T-helper 2 cell (primary cell): ENCODE measurements at regions not wholly inside any gene's neighbourhood (a gene's known extent, or its start where the extent isn't known, plus 50 kb on each side); places are given as distances from the start of the nearest gene placed in this dataset.

Source experiments
- DNase-seq, 5 experiments: peaks; one replicate each; pipeline versions ENCODE4 v3.0.0 to v3.0.0-alpha.2; 2012 to 2022

DNA sequence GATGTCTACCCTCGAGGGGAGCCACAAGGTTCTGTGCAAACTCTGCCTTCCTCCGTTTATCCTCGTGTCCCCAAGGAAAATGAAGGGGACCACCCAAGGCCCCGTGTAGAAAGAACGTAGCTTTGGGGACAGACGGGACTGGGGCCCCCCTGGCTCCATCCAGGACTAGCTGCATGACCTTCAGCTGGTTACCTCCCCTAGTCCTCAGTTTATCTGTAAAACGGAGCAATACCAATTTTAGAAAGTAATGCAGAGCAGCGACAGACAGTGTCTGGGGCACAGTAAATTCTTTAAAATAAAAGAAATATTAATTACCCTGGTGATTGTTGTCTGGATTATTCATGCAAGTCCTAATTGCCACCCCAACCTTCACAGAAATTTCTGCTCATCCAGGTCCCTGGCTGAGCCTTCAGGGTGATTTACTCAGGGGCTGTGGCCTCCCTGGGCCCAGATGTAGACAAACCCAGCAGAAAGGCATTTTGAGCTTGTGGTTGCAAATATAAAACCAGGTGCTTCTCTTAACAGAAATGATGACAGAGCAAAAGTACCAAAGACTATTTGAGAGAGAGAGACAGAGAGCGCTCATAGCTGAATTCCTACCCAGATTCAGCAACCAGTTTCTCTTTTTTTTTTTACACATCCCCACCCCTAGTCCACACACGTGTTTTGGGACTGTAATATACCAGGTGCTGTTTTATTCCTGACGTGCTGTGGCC lies 155.1 kb upstream of the SMIM23 start:
- no peak for DNase-seq

DNA sequence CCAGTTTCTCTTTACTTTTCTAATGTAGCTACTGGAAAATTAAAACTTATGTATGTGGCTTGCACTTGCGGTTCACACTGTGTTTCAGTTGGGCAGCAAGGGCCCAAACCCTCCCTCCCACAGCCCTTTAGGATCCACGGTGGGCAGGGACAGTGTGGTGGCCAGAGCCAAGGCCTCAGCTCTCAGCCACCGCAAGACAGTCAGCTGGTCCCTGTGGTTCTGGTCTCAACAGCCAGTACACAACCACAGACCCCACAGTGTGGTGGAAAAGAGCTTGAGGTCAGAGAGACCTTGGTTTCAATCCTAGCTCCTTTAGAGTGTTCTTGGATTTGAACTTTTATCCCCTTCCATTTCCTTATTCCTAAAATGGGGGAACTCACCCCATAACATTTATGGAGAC lies 153.0 kb upstream of the SMIM23 start:
- DNase-seq, result no peak

DNA sequence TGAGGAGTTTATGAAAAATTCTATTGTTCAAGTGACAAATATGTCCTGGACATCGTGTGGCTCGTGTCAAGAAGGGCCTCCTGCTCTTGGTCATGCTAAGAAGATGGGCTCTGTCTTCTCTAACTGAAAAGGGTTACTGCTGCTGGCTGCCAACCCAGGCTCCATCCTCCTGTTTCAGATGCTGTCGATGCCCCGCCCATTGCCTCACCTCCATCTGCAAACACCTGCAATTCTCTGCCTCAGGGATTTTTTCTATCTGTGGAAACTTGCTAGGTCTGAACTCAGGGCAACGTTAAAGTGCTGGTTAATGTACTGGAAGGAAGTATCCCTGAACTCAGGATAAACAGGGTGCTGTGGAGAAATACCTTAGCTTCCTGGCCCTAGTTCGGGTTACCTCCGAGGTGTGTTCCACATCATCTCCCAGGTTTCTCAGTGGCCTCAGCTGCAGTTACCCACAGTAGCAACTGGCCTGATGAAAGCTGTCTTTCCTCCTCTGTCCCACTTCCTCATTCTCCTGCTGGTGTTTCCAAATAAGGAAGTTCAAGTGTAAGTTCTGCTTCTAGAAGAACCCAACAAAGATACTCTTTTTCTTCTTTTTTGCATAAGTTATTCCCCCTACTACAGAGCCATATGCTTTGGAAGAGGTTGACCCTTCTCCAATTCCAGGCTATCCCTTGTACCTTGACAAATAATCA lies 151.7 kb upstream of the SMIM23 start:
- DNase-seq, result no peak

DNA sequence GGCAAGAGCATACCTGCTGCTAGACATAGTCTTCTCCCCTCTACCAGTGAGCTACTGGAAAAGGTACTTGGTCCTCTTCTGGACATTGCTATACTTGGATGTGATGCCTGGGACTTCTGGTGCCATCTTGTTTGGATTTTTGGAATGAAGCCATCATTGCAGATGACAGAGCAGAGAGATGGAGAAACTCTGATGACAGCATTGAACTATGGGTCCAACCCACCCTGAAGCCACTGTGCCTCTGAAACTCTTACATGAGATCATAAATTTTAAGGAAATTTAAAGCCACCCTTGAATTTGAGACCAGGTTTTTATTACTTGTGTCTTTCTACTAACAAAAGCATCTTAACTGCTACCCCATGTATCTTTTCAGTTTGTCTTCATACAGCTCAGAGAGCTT lies 151.1 kb upstream of the SMIM23 start:
- no peak for DNase-seq

DNA sequence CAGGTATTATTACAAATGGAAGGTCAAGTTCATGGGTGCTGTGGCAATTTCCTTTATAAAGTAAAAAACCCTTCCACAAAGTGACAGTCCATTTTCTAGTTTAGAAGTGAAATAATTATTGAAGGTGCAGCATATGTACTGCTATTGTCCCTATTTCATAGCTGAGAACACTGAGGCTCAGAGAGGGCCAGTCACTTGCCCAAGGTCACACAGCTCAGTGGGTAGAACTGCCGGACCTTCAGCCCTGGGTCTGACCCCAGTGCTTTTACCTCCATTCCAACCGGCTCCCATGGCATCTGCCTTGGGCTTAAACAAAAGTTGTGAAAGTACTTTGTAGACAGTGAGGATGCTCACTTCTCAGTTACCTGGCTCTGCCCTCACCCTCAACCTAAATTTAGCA lies 150.6 kb upstream of the SMIM23 start:
- no peak for DNase-seq

DNA sequence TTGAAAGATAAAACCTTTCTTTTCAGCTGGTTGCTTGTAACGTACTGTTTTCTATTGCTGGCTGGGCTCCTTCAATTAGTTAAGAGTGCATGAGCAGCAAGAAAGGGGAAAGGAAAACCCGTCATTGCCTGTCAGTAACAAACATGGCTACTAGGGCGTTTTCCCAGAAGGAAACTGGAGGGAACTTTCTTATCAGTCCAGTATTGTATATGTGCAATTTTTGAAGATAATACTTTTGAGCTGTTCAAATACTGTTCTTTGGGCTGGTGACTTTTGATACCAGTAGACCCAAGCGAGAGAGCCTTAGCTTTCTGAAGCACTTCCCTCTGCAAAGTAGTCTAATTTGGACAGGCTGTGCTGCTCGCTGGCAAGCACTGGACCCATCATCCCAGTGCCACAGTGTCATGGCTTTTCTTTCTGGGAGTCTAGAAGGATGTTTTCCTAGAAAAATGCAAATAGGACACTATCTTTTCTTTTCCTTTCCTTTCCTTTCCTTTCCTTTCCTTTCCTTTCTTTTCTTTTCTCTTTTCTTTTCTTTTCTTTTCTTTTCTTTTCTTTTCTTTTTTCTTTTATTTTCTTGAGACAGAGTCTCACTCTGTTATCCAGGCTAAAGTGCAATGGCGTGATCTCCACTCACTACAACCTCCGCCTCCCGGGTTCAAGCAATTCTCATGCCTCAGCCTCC lies 149.9 kb upstream of the SMIM23 start:
- no peak for DNase-seq

DNA sequence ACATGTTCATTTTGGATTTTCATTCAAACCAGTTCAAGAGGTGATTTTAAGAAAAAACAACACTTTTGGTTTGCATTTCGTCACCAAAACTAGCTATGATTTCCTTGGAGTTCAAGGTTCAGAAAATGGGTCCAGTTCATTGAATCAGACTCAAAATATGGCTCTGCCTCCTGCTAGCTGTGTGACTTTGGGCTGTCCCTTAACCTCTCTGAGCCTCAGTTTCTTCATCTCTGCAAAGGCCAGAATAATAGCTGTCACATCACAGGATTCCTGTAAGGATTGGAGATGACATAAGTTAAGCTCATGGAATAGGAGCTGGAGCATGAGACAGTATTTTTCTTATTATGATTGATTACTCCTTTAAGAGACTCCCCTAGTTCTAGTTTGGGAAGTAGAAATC lies 147.8 kb upstream of the SMIM23 start:
- no peak for DNase-seq

DNA sequence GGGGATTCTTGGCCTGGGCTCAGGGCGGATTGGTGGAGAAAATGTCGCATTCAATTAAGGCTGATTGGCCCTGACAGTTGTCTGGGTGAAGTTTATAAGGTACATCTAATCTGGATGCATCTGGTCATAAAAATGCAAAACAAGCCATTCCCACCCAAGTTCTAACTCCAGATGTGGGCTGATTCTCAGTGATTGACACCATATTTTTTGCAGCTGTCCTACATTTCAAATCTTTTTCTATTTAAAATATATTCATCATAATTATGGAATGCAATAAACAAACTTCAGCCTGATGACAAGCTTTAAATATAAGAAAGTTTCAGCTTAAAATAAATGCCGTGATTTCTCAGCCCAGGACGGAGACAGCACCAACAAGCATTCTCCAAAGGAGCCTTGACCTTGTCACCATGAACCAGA lies 146.4 kb upstream of the SMIM23 start:
- DNase-seq, result no peak

DNA sequence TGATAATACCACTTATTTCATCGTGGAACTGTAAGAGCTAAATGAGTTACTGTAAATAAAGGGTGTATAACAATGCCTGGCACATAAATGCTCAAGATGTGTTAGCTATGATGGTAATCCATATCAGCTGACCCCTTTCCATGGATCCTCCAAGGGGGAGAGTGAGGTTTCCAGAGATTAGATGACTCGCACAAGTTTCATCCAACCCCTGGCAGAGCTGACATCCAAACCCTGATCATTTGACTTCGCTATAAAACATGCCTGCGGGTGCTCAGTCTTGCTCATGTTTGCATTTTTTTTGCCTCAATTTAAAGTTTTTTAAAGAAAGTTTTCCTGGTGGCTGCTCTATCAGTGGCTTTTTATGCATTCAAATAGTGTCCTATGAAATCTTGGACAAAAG lies 145.7 kb upstream of the SMIM23 start:
- no peak for DNase-seq

DNA sequence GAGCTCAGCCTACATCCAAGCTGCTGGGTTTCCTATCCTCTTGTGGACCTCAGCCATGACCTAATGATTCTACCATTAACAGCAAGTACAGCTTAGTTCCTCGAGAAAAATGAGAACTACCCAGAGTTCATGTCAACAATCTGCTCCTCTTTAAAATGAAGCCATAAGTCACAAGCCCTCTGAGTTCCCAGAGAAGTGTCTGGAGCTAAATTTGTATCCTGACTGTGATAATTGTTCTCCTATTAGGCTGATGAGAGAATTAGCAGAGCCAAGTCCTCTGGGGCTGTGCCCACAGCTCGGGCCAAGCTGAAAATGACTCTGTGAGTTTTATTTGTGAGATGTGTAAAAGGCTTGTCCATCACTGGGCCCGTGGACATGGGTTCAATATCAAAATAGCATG lies 145.1 kb upstream of the SMIM23 start:
- no peak for DNase-seq

DNA sequence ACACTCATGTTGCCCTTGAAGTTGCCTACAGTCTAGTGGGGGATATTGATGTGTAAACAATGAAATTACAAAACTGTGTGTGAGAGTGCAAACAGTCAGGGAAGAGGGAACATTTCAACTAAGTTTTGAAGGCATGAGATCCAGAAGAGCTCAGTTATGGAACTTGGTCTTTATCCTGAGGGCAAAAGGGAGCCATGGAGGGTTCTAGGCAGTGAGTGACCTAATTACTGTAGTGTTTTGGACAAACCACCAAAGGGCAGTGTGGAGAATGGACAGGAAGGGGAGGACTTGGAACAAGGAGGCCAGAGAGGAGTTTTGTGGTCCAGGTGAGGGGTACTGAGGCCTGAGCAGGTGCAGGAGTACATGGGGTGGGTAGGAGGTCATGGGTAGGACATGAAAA lies 143.7 kb upstream of the SMIM23 start:
- no peak for DNase-seq

DNA sequence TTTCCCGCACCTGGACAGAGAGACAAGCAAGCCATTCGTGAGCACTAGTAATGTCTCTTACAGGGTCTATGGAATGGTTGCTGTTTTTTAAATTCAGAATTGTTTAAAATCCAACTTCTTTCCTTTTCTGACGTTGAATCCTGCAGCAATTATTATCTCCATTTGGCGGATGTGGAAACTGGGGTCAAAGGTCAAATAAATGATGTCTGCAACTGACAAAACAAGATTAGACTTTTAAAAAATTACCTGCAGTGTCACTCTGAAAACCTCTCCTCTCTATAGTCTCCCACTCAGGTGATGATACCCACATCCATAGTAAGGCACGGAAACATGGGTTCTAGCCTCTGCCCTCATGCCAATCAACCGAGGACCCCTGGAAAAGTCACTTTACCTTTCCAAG lies 142.7 kb upstream of the SMIM23 start:
- DNase-seq, result no peak

DNA sequence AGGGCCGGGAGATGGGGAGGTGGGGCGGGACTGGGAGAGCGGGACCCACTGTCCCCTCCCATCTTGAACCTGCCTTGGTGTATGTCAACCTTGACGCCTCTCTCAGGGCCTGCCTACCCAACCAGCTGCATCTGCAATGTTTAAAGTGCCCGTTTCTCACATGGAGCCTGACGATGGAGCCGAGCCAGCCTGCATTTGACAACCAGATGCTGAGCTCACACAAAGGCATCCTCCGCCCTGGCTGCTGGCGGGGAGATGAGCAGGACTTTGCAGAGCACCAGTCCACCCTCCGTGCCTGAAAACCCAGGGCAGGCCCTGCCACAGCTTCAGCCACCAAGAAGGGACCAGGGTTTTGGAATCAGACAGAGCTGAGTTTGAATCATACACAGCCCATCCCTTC lies 141.1 kb upstream of the SMIM23 start:
- DNase-seq, result no peak

DNA sequence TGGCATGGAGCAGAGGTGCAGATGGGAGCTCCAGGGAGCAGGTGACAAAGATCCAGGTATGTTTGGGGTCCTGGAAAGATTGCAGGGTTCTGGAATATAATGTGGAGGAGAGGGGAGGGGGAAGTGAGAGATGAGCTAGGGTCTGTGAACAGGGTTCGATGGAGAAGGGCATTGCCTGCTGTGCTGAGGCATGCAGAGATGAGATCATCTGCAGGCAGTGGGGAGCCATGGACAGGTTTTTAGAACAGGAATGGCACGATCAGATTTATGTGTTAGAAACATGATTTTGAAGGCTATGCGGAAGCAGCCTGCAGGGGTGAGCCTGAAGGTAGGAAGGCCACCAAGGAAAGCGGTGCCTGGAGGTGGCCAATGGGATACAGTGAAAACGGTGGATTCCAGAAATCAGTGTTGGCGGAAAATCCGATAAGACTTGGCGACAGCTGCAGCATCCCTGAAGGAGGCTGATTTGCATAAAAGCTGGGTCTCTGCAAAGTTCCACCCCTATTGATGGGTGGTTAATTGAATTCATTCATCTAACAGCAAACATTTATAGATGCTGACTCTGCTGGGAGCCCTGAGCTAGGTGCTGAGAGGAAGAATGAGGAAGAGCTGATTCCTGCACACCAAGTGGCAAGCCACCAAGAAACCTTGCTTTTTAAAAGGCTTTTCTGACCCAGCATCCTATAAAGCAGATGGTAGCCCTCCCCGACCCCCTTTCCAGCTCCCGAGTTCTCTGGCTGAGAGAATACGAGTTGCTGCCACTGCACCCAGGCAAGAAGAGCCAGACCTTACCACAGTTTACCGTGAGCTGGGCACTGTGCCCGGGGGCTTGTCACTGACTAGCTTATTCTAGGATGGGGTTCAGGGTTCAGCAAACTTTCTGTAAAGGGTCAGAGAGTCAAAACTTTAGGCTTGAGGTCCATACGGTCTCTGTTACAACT lies 139.2 kb upstream of the SMIM23 start:
- no peak for DNase-seq

DNA sequence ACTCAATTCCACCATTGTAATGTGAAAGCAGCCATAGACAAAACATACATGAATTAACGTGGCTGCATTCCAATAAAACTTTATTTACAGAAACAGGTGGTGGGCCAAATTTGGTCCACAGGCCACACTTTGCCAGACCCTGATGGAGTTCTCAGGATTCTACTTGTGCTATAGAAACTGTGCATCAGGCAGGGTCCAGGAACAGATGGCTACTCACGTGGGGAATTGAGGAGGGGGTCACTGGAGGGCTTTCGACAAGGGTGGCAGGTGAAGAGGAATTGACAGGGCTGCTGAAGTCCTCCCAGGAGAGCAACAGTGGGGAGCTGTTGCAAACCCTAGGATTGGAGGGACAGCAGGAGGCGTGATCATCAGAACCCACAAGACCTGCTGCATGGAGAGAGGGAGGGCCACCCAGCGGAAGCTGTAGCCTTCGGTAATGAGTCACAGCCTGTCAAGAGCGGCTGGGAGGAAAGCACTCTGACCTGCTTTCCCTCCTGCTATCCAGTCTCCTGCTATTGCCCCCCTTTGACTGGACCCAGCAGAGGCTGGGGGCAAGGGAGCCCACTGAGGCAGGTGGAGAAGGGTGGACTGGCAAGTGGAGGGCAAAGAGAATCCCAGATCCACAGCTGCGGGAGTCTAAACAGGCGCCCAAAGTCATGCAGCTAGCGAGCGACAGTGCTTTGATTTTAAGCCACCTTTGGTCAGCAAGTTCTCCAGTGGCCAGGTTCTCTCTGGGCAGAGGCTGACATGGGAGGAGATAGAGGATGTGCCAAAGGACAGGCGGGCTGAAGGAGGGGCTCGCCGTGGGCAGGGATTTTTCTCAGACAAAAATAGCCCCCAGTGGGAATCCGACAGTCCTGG lies 138.3 kb upstream of the SMIM23 start:
- DNase-seq, result peak in 1 of 5 experiments; percentile 51

DNA sequence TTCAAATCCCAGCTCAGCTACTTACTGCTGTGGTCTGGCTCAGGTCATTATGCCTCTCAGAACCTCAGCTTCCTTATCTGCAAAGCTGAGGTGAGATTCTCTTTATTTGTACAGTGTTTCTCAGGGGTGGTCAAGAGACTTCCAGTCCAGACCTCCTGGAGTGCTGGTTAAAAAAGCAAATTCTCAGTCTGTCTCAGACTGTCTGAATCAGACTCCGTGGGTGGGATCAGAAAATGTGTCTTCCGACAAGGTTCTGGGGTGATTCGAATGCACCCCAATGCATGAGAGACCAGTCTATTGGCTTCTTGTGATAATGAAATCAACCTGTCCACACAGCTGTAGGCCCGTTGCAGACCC lies 137.7 kb upstream of the SMIM23 start:
- no peak for DNase-seq

DNA sequence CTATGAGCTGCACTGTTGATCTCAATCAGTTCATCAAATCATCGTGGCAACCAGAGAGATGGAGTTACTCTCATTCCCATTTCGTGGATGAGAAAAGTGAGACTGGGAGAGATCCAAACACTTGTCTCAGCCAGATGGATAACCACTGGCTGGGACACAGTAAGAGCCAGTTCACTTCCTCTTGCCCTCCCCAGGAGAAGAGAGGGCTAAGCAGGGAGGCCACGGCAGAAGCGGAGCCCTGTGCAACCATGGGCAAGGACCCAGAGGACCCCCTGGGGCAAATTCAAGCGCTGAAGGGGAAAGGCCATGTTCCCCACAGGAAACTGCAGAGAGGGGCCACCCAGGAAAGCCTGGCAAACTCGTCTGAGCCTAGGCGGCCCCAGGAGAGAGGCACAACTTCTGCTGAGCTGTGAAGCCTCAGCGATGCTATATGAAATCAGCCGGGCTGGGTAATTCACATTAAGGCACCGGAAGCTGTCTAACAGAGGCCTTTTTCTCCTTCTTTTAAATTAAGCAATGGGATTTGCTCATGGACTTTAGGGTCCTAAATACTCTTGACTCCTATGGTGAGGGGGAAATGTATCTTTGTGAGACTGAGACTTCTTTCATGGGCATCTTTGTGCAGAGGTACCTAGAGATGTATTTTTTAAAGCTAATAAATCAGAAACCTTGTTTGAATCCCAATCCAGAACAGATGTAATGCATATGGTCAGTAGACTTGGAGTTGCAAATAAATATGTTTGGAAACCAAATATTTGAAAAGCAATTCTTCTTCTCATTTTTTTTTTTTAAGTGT lies 137.1 kb upstream of the SMIM23 start:
- DNase-seq, result no peak

DNA sequence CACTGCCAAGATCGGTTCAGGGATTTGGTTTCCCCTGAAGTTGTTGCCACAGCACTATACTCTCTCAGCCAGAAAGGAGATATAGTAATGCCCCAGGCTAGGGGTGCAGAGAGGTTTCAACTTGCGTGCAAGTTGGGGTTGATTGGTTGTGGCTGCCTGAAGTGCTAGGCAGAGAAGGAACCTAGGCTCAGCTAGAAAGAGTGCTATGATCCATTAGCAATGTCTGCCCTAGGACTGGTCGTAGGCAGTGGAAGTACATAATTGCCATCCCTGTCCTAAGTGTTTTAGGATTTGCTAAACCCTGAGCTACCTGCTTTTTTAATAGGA lies 136.6 kb upstream of the SMIM23 start:
- DNase-seq, result no peak

DNA sequence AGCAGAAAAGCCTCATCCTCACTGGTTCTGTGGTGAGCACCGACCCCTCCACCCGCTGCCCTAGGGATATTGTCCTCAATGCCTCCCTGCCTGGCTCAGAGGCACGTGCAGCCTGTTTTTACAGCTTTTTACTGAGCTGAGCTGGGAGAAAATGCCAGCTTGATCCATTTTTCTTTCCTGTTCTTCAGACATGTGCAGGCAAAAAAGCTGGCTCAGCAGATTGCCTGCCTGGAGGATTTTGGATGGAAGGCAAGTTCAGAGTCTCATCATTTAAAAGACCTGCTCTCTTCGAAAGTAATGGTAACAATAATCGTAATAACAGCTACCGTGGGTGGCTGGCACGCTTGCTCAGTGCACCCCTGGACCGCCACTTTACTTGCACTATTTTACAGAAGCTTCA lies 135.0 kb upstream of the SMIM23 start:
- DNase-seq, result no peak

DNA sequence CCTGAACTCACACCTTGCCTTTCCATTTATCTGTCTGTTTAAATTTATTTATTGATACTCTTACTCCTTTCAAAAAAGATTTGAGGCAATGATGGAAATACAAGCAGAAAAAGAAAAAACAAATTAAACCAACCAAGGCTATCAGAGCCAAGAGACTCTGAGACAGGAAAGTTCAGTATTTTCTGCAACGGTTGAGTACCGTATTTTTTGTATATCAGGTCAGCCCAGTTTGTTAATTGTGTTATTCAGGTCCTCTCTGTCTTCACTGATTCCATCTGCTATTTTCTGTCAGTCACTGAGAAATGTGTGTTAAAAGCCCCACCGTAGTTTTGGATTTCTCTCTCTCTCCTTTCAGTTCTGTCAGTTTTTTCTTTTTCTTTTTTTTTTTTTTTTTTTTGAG lies 134.5 kb upstream of the SMIM23 start:
- no peak for DNase-seq

DNA sequence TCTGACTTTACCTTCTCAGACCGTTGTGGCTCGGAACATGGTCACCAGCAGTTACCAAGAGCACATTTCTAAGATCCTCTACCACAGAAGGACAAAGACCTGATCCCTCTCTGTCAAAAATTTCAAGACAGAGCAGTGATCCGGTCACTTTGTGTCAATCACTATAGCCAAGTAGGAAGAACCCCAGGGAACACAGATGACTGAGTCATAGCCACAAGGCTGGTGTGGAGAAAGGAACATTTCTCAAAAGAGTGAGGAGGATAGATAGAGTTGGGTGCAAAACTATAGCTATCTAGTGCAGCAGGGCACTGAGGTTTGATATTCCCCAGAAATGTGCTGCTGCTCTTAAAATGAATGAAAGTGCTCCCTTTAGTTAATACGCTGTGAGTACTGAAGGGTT lies 130.7 kb upstream of the SMIM23 start:
- DNase-seq, result no peak
